Activated T-helper 9 cell treated with anti-CD3 and anti-CD28 coated beads, Interleukin-2, amount 50 U/mL, for 16 hours (primary cell): ENCODE measurements at regions not wholly inside any gene's neighbourhood (a gene's known extent, or its start where the extent isn't known, plus 50 kb on each side); places are given as distances from the start of the nearest gene placed in this dataset.

Experiments used
- DNase-seq: peaks from one replicate; pipeline ENCODE4 v3.0.0-alpha.2; 2020; ENCODE audit warnings: low read depth

GRCh38 chr19:31804668-31805067 lies 455.4 kb upstream of the TSHZ3 start:
- DNase-seq = no peak

DNA sequence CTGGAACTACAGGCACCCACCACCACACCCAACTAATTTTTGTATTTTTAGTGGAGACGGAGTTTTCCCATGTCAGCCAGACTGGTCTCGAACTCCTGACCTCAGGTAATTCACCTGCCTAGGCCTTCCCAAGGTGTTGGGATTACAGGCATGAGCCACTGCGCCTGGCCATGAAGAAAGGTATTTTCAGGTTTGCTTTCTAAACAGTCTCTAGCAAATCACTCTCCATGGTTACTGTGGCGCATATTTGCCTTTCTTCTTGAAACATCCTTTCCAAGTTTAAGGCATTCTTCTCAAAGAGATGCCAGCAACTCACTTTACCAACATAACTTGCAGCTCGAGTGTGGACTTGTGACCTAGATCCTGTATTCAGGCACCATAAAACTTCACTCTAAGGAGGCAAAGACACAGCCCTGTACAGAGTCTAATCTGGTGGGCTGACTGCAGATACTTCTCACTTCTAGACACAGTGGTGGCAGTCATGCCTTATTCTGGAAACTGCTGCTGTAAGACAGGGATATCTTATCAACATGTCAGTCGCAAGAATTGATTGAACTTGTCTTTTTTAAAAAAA lies 461.4 kb upstream of the TSHZ3 start:
- DNase-seq = no peak

DNA sequence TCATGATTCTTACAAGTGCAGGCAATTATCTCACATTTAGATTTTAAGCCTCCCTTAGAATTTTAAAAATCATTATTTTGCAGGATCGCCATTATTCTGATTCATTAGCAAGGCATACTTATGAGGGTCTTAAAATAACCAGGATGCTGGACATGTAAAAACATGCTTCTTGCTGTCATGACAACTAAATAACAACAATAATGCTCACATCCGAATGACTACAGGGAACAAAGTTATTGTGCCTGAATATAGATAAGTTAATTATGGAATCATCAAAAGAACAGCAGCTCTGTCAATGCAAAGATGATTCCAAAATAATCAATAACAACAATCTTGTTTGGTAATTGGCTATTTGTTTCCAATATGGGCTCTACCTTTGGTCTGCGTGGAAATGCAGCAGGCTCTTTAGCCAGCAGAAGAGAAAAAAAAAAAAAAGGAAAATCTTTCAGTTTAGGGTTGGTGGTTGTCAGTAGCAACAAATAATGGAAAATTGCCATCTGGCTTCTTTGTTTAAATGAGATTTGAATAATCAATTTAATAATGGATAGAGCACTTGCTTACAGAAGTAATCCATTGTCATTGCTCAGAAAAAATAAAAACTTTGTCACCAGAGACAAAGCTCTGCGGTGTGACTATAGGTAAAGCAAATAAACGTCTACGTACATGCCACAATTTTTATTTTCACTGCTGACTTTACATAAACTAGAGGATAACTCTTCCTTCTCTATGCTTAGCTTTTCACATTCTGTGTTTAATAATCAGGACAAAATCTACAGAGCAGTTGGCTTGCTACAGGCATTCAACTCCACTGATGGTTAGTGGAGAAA lies 468.9 kb upstream of the TSHZ3 start:
- DNase-seq = no peak

DNA sequence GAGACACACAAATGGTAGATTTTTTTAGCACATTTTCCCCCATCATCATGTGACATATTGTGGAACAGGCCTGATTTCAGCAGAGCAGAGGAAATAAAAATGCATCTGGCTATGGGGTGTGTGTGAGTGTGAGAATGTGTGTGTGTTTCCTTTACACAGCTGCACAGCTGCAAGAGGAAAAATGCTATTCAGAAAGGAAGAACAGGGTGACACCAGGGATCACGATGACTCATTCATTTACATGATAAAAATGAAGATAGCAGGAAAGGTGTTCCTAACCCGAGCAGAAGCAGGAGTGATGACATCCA lies 469.5 kb upstream of the TSHZ3 start:
- DNase-seq = no peak

DNA sequence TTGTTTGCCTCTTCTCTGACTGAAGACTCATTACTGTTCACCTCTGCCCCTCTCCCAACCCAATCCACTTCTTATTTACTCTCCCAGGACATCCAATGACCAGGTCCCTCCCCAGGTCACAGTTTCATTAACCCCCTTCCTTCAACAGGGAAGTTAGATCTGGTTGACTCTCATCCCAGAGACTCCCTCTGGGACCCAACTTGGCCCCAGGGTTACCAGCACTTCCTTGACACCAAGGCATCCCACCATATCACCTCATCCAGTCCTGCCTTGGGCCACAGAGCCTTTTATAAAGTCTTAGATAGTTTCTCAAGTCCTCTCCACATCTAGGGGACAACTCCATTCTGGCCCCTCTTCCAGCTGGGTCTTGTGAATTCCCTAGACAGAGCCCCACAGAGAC lies 470.6 kb upstream of the TSHZ3 start:
- no peak for DNase-seq

DNA sequence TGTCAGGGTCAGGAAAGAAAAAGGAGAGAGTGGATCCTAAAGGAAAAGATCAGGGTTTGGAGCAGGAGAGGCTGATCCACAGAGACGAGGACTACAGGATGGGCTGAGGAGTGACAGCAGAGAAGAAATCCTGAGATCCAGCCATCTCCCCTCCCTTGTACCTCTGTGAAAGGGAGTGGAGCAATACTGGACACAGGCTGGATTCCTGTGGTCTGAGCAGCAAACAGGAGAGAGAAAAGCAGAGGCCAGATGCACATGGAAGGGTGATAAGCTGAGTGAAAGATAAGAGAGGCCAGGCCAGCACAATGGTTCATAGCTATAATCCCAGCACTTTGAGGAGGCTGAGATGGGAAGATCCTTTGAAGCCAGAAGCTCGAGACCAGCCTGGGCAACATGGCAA lies 472.1 kb upstream of the TSHZ3 start:
- DNase-seq = no peak

- DNase-seq = no peak
Measured at GRCh38 chr19:31825134-31826094, 476.2 kb upstream of the TSHZ3 start.

- no peak for DNase-seq
Measured at GRCh38 chr19:31826325-31826724, 477.1 kb upstream of the TSHZ3 start.

DNA sequence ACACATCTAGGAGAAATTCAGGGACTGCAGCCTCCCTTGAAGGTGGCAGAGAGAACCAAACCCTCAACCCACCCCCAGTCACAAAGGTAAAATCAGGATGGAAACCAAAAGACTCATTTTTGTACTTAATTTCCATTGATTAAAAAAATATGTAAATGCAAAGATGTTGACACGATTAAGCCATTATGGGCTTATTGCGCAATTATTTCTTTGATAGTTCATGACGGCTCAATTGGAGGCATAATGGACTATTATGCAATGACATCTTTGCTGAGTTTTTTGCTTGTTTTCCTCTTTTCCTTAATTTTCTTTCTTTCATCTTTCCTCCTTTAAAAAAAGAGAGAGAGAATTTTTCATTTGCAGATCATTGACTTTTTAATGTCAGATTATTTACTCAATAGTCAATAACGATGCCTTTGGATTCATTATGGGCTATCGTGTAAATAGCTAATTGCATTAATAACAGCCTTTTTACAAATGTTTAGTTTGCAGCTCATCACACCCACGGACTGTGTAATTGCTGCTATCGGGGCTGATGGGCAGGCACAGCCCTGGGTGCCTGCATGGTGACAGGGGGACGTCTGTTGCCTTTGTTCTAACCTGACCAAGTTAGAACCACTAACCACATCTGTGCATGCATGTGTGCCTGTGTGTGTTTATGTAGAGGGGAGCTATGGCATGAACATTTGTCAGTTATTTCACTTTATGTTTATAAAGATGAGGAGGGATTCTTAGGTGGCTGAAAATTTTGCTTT lies 482.4 kb upstream of the TSHZ3 start:
- DNase-seq = no peak

- no peak for DNase-seq
Measured at GRCh38 chr19:31832176-31832548, 482.9 kb upstream of the TSHZ3 start.

DNA sequence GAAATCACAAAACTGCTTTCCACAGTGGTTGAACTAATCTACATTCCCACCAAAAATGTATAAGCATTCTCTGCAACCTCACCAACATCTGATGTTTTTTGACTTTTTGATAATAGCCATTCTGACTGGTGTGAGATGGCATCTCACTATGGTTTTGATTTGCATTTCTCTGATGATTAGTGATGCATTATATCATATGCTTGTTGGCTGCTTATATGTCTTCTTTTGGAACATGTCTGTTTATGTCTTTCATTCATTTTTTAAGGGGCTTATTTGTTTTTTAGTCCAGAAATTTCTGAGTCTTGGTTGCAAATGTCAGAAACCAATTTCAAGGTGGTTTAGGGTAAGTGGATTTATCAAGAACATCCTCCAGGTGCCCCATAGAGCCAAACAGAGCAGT lies 484.8 kb upstream of the TSHZ3 start:
- no peak for DNase-seq

DNA sequence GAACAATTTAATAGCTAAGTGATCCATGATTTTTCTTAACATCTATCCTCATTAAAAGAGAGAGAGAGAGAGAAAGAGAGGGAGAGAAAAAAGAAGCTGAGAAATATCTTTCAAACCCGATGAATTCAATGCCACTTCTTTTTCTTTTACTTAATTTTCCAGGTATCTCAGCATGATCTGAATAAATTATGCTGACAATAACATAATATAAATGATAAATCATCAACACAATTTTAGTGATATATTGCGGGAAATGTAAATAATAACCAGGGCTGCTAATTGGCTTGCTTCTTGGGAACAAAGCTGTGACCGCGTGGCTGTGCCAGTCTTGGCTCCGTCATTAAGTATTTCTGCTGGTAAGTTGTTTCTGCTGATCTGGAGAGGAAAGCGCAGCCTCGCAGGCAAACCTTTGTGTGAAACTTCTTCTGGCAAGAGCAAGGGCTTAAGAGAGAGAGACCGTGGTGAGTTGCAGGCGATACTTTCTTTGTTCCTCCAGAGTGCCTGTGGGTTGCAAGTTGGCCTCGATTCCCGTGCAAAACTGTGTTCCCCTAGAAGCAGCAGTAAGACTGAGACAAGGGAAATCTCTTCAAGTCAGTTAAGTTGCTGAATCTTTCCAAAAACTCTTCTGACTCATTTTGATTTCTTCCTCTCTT lies 489.1 kb upstream of the TSHZ3 start:
- DNase-seq = no peak

GRCh38 chr19:31840371-31840770 lies 491.1 kb upstream of the TSHZ3 start:
- DNase-seq = no peak

GRCh38 chr19:31841755-31842154 lies 492.5 kb upstream of the TSHZ3 start:
- DNase-seq = no peak

GRCh38 chr19:31863122-31863521 lies 482.3 kb upstream of the ZNF507 start:
- no peak for DNase-seq

DNA sequence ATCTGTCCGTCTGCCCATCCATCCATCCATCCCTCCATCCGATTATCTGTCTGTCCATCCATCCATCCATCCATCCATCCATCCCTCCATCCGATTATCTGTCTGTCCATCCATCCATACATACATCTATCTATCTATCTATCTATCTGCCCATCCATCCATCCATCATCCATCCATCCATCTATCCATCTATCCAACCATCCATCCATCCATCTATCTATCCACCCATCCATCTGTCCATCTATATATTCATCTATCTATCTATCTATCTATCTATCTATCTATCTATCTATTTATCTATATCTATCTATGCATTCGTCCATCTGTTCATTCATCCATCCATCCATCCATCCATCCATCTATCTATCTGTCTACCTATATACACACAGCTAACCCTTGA lies 471.1 kb upstream of the ZNF507 start:
- DNase-seq = no peak

DNA sequence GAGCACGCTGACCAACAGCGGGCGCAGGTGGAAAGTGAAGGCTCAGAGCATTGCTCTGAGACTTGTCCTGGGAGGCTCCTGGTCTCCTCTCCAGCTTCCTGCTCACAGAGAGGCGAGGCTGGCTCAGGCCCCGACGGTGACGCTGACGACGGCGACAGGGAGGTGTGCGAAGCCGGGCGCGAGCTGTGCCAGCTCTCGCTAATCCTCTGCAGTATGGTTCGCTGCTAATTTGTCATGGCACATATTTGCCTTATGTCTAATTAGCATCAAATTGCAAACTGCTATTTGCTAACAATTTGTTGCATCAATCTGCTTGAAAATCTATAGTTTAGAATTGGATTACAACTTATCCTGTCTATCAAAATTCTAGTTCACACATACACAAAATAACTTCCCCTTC lies 469.8 kb upstream of the ZNF507 start:
- DNase-seq = no peak

- no peak for DNase-seq
Measured at GRCh38 chr19:31880283-31880682, 465.1 kb upstream of the ZNF507 start.

- DNase-seq = no peak
Measured at GRCh38 chr19:31881988-31882387, 463.4 kb upstream of the ZNF507 start.

- no peak for DNase-seq
Measured at GRCh38 chr19:31882709-31883108, 462.7 kb upstream of the ZNF507 start.

DNA sequence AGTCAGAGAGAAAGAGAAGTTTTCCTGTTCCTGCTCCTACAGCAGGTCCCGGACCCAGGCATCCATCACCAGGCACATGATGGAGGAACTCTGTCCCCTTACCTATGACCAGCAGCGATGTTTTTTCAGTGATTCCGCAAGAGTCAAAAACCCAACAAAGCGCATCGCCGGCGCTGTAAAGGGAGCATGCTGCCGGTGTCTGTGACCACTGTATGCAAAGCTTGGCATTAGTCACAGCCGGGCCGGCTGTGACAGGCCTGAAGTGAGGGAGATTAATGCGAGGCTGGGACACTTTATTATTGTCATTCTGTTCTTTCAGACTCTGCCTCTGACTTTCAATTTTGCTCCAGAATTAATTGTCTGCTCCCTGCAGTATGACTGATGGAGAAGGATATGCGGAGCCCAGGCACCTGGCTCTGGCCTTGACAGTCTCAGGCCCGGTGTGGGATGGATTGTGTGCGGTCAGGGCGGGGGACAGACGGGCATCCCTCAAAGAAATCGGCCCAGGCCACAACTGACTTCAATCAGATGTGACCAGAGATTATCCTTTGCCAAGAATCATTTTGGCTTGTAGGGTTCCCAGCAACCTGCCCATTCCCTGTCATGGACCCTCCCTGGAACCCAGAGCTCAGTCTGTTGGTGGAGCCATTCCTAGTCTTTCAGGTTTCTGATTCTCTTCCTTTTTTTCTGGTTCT lies 462.0 kb upstream of the ZNF507 start:
- DNase-seq = no peak
